ENCODE measurements at regions not wholly inside any gene's neighbourhood (a gene's known extent, or its start where the extent isn't known, plus 50 kb on each side); places are given as distances from the start of the nearest gene placed in this dataset.
"Not testable (repeated sequence)": the region's sequence is repeated elsewhere in the genome, so short reads cannot be mapped to it uniquely, and the experiment has no call there.

DNA sequence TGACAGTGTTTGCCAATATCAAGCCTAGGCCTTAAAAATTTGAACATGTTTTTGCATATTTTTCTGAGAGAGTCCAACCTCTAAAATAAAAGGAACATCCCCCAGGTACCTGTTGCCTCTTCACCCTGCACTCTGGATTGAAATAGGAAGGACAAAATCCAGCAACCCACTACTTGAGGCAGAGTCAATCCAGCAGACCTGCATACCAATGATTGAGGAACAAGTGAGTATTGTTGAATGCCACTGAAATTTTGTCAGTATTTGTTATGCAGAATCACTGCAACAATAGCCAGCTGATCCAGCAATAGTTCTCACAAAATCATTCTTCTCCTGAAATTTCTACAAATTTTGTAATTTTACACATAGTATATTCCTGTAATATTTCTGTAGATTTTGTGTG is 460.6 kb upstream of the FOXG1 start:
- no peak for DNase-seq (ENCODE audit: low read depth)

- DNase-seq (ENCODE audit: low read depth) = no peak
These were observed 459.1 kb upstream of the FOXG1 start for GRCh38 chr14:28307506-28307905.

DNA sequence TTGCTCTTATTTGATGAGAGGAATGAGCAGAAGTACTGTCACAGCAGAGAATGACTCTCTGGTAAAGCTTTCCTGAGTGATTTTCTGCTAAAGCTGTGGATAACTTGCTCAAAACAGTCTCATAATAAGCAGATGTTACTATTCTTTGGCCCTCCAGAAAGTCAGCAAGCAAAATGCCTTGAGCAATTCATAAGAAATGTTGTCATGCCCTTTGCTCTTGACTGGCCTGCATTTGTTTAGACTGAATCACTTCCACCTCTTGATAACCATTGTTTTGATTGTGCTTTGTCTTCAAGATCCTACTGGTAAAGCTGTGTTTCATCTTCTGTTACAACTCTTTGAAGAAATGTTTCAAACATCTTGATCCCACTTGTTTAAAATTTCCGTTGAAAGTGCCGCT is 457.9 kb upstream of the FOXG1 start:
- peak; percentile 25 for DNase-seq (ENCODE audit: low read depth)

DNA sequence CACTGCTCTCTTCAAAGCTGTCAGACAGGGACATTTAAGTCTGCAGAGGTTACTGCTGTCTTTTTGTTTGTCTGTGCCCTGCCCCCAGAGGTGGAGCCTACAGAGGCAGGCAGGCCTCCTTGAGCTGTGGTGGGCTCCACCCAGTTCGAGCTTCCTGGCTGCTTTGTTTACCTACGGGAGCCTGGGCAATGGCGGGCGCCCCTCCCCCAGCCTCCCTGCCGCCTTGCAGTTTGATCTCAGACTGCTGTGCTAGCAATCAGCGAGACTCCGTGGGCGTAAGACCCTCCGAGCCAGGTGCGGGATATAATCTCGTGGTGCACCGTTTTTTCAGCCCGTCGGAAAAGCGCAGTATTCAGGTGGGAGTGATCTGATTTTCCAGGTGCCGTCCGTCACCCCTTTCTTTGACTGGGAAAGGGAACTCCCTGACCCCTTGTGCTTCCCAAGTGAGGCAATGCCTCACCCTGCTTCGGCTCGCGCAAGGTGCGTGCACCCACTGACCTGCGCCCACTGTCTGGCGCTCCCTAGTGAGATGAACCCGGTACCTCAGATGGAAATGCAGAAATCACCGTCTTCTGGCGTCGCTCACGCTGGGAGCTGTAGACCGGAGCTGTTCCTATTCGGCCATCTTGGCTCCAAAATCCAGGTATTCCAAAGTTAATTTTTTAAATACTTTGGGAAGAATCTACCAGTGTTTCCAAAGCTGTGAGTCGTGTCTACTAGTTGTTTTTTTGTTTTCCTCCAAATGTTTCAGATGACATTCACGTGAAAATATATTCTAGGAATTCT is 448.5 kb upstream of the FOXG1 start:
- not testable (repeated sequence) for DNase-seq (ENCODE audit: low read depth)

- DNase-seq (ENCODE audit: low read depth) = no peak
These were observed 444.9 kb upstream of the FOXG1 start for GRCh38 chr14:28321475-28322244.

DNA sequence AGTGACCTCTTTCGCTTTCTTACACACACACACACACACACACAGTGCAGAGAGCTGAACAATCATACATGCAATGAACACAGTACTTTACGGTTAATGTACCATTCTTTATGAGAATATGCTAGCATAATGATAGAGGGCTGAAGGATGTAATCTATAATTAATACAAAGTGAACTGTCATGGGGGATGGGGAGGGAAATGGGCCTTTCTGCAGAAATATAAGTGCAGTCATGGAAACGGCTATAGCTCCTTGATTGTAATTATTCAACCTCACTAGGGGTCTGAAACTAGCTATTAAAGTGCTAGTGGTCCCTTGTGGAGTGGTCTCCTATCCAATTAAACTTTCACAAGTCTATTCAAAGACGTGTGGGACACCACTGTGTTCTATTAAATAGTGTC is 443.2 kb upstream of the FOXG1 start:
- DNase-seq (ENCODE audit: low read depth) = no peak

DNA sequence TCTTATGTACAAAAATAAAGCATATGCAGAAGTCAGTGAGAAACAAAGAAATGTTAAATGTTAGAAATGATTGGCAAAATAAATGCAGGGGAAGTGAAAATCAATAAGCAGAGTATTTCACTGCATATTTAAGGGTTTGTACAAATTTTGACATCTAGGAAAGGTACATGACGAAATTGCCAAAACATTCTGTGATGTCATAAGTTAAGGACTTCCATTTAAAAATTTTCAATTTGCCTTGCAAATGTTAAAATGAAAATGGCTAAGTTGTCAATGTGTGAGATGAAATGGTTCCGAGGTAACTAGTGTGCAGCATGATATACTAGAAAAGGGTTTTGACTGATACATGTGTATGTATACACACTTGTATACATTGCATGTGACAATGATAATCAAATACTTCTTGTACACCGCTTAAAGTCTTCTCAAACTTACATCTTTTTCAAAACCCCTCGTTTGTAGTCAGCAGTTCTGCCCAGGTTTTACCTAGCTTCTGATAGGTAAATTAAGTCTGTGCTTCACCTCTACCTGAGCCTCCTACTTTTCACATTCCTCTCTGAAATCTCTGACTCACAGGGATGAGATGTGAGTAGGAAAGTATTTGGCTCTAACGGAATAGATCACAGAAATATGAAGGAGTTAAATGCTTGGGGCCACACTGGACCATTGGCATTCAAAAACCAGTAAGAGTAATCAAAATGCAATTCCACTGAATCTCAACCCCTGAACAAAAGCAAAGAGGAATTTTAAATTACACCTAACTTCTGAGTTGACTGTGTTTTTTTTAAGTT is 442.4 kb upstream of the FOXG1 start:
- no peak for DNase-seq (ENCODE audit: low read depth)

GRCh38 chr14:28340816-28341215 is 425.8 kb upstream of the FOXG1 start:
- no peak for DNase-seq (ENCODE audit: low read depth)

- DNase-seq (ENCODE audit: low read depth) = no peak
These were observed 422.2 kb upstream of the FOXG1 start for GRCh38 chr14:28344381-28344780.

GRCh38 chr14:28348797-28349196 is 417.8 kb upstream of the FOXG1 start:
- DNase-seq (ENCODE audit: low read depth) = no peak

GRCh38 chr14:28356819-28357218 is 409.8 kb upstream of the FOXG1 start:
- DNase-seq (ENCODE audit: low read depth) = no peak

GRCh38 chr14:28361486-28361885 is 405.1 kb upstream of the FOXG1 start:
- peak; percentile 16 for DNase-seq (ENCODE audit: low read depth)

DNA sequence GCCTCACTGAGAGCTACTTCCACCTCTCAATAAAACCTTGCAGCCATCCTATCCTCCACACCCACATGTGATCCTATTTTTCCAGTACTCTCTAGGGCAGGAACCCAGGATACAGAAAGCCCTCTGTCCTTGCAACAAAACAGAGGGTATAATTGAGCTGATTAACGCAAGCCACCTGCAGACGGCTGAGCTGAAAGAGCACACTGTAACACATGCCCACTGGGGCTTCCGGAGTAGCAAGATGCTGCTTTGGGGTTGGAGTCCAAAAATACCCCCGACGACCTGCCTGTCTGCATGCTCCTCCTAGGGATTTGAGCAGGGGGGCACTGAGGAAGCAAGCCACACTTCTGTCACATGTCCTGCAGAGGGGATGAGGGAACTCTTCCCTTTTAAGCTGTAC is 401.1 kb upstream of the FOXG1 start:
- no peak for DNase-seq (ENCODE audit: low read depth)

DNA sequence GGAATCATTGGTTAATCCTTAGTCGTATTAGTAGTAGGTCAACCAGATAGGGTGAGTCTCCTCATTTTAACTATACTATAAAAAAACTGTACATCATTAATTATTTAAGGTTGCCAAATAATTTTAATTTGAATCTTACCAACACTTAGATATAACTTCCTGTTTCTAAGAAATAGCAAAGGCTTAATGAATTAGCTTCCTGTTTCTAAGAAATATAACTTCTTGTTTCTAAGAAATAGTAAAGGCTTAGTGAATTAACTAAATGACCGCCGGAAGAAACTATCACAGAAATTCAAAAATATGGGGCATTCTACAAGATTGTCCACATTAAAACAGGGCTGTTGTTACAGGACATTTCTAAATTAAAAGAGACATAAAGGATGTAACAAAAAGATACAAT is 392.9 kb upstream of the FOXG1 start:
- no peak for DNase-seq (ENCODE audit: low read depth)

GRCh38 chr14:28375295-28375694 is 391.3 kb upstream of the FOXG1 start:
- no peak for DNase-seq (ENCODE audit: low read depth)

DNA sequence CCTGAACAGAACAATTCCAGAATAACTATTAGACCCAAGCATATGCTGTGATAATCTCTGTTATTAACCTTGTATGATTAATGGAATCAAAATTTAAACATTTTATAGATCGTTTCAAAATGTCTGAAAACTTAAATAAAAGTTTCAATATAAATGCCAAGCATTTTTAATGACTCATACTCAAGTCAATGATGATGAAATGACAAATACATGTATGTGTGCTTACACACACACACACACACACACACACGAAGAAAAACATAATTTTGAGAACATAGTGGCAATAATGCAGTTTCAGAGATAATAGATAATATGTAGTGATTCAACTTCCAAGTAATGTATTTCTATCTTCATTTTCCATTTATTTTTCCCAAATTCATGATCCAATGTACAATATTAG is 384.9 kb upstream of the FOXG1 start:
- no peak for DNase-seq (ENCODE audit: low read depth)

DNA sequence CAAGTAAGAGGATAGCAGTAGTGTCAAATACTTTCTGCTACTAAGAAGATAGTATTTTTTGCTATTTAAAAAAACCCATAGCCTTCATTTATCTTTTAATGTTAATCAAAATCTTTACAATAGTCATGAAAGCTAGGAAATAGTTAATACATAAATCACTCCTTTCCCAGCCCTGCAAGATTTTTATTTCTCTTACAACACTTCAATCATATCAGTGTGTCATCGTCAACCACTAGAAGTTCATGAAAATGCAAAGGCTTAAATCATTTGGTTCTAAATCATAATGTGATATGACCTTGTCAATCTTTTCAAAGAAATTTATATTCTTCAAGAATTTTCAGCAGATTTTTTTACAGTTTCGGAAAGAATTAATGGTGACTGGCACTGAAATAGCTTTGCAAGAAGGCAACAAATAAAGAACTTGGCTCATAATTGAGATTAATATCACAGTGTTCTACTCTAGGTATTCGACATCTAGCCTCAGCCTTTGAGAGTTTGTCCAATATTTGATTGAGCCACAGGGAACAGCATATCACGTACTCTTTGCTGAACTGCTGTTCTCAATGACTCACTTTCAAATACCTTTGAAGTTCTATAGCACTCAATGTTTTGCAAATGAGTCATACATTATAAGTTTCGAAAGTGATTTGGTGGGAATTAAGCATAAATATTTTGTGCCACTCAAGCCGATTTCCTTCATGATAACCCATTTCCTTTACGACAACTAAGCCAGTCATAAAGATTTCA is 384.0 kb upstream of the FOXG1 start:
- DNase-seq (ENCODE audit: low read depth) = no peak

- DNase-seq (ENCODE audit: low read depth) = peak; percentile 44
These were observed 368.1 kb upstream of the FOXG1 start for GRCh38 chr14:28398506-28398905.

- not testable (repeated sequence) for DNase-seq (ENCODE audit: low read depth)
These were observed 364.9 kb upstream of the FOXG1 start for GRCh38 chr14:28401705-28402104.

DNA sequence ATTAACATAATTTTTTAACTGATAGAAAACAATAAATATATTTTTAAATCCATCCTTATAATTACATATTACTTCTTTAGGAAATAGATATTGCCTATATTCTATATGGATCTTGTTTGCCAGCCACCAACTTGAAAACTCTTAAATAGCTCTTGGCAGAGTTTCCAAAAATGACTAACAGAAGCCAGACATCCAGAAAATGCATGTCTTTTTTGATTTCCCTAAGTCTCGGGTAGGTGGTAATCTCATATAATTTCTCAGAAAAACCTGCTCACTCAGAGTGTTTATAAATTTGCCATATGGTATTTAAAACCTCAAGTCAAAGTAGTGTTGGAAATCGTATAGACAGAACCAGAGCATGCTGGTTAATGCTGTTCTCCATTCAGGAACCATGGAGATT is 360.4 kb upstream of the FOXG1 start:
- DNase-seq (ENCODE audit: low read depth) = no peak
